Smooth muscle cell (in vitro differentiated cells): ENCODE measurements at regions not wholly inside any gene's neighbourhood (a gene's known extent, or its start where the extent isn't known, plus 50 kb on each side); places are given as distances from the start of the nearest gene placed in this dataset.

Experiments used
- DNase-seq: peaks from one replicate; lab custom pipeline; 2025; ENCODE audit not compliant: unreplicated experiment; lab: John Stamatoyannopoulos, UW
- H2AFZ ChIP-seq: fragments of 200-600 bp; sonication (generic); 2 replicates; pipeline ENCODE4 v1.6.0; 2016; ENCODE audit warnings: antibody characterized with exemption, low read depth, mild to moderate bottlenecking
- H3F3A ChIP-seq: fragments of 200-600 bp; sonication (generic); 2 replicates; pipeline ENCODE4 v1.6.0; 2017; ENCODE audit warnings: antibody characterized with exemption, low read depth
- H3K27ac ChIP-seq: fragments of 200-600 bp; sonication (generic); 2 replicates; pipeline ENCODE4 v1.5.1; 2016; ENCODE audit warnings: low read depth, mild to moderate bottlenecking
- H3K27me3 ChIP-seq: fragments of 200-600 bp; sonication (generic); 2 replicates; pipeline ENCODE4 v1.6.1; 2016; ENCODE audit warnings: low read depth, mild to moderate bottlenecking
- H3K36me3 ChIP-seq: fragments of 200-600 bp; sonication (generic); 2 replicates; pipeline ENCODE4 v1.5.1; 2016; ENCODE audit warnings: low read depth
- H3K4me1 ChIP-seq: fragments of 200-600 bp; sonication (generic); 2 replicates; pipeline ENCODE4 v1.5.1; 2016; ENCODE audit warnings: low read depth
- H3K4me2 ChIP-seq: fragments of 200-600 bp; sonication (generic); 2 replicates; pipeline ENCODE4 v1.6.0; 2016; ENCODE audit warnings: mild to moderate bottlenecking
- H3K4me3 ChIP-seq: fragments of 200-600 bp; sonication (generic); 2 replicates; pipeline ENCODE4 v1.5.1; 2016; ENCODE audit warnings: mild to moderate bottlenecking
- H3K79me2 ChIP-seq: fragments of 200-600 bp; sonication (generic); 2 replicates; pipeline ENCODE4 v1.6.0; 2016; ENCODE audit warnings: low read depth, mild to moderate bottlenecking
- H3K9ac ChIP-seq: fragments of 200-600 bp; sonication (generic); 2 replicates; pipeline ENCODE4 v1.6.0; 2016; ENCODE audit warnings: low read depth
- H3K9me3 ChIP-seq: fragments of 200-600 bp; sonication (generic); replicated peaks from 2 replicates; pipeline ENCODE4 v1.5.1; 2016; ENCODE audit warnings: low read depth
- H4K20me1 ChIP-seq: fragments of 200-600 bp; sonication (generic); 2 replicates; pipeline ENCODE4 v1.6.0; 2016; ENCODE audit warnings: low read depth
- CTCF ChIP-seq: fragments of 200-600 bp; sonication (generic); IDR thresholded peaks from 2 replicates; pipeline ENCODE4 v1.5.1; 2017; ENCODE audit warnings: borderline replicate concordance, mild to moderate bottlenecking, antibody characterized with exemption; ENCODE audit not compliant: insufficient read depth, poor library complexity, severe bottlenecking
- WGBS: methylation state at CpG from one replicate; pipeline ENCODE4 v1.1.7; 2016; ENCODE audit warnings: low lambda C conversion rate; 5-methylcytosine and 5-hydroxymethylcytosine counted together

- Histone ChIP-seq H3K4me1 (peaks cover 14% of the 10 kb centered on the region), H2AFZ (no peak overlapping the region), H3K4me3 (no peak overlapping the region), H4K20me1 (no peaks in the 10 kb centered on the region), H3F3A (peaks cover 6% of the 10 kb centered on the region), H3K9me3 (no peaks in the 10 kb centered on the region), H3K27me3 (no peaks in the 10 kb centered on the region), H3K9ac (no peak overlapping the region), H3K27ac (no peak overlapping the region), H3K36me3 (no peaks in the 10 kb centered on the region), H3K79me2 (no peaks in the 10 kb centered on the region), H3K4me2 (no peak overlapping the region)
- WGBS, result 59% methylated on average over 2 of the region's 2 CpGs
- no peak for TF ChIP-seq CTCF
- DNase-seq, result no peak
Observed at GRCh38 chr3:111331912-111332311, 210.1 kb upstream of the CD96 start.

- Histone ChIP-seq H3K4me3 (no peak overlapping the region), H3K79me2 (no peaks in the 10 kb centered on the region), H3K9me3 (no peaks in the 10 kb centered on the region), H3K9ac (no peak overlapping the region), H2AFZ (no peak overlapping the region), H3K4me1 (peaks cover 16% of the 10 kb centered on the region), H3K27ac (no peak overlapping the region), H4K20me1 (no peaks in the 10 kb centered on the region), H3F3A (peaks cover 6% of the 10 kb centered on the region), H3K4me2 (no peak overlapping the region), H3K27me3 (no peaks in the 10 kb centered on the region), H3K36me3 (no peaks in the 10 kb centered on the region)
- TF ChIP-seq CTCF, result no peak
- DNase-seq, result no peak
- 89% methylated on average over 3 of the region's 3 CpGs for WGBS
Observed at GRCh38 chr3:111332488-111333080, 209.4 kb upstream of the CD96 start.

GRCh38 chr3:111333642-111334041, 208.4 kb upstream of the CD96 start:
- Histone ChIP-seq H3K9ac (no peak overlapping the region), H3F3A (peaks cover 6% of the 10 kb centered on the region), H3K9me3 (no peaks in the 10 kb centered on the region), H2AFZ (no peak overlapping the region), H3K79me2 (no peaks in the 10 kb centered on the region), H3K4me3 (no peak overlapping the region), H3K27me3 (no peaks in the 10 kb centered on the region), H3K36me3 (no peaks in the 10 kb centered on the region), H3K4me2 (no peak overlapping the region), H3K4me1 (peaks cover 16% of the 10 kb centered on the region), H4K20me1 (no peaks in the 10 kb centered on the region), H3K27ac (no peak overlapping the region)
- WGBS, result 95% methylated on average over 3 of the region's 3 CpGs
- no peak for DNase-seq
- TF ChIP-seq CTCF, result no peak
